KBM-7 (cell line): ENCODE measurements at regions not wholly inside any gene's neighbourhood (a gene's known extent, or its start where the extent isn't known, plus 50 kb on each side); places are given as distances from the start of the nearest gene placed in this dataset.
"Not testable (repeated sequence)": the region's sequence is repeated elsewhere in the genome, so short reads cannot be mapped to it uniquely, and the experiment has no call there.

Source experiments
- DNase-seq: peaks from one replicate; pipeline ENCODE4 v3.0.0-alpha.2; 2015
- in situ Hi-C: fragments of 300-500 bp; cut with MboI; formaldehyde crosslinking; loops from 2 replicates; pipeline ENCODE4 v1.14.3; 2020; ENCODE audit warnings: low sequenced_read_pairs, low pct_unique_long_range_greater_than_20kb, mixed read lengths

GRCh38 chr19:28687296-28687695 lies 525.7 kb downstream of the UQCRFS1 start:
- no peak for DNase-seq
- in situ Hi-C loops = no loop called here

GRCh38 chr19:28686756-28687155 lies 526.2 kb downstream of the UQCRFS1 start:
- peak; percentile 75 for DNase-seq
- in situ Hi-C loops = no loop called here

- in situ Hi-C loops = no loop called here
- peak; percentile 40 for DNase-seq
Observed at GRCh38 chr19:28685802-28686201, 527.1 kb downstream of the UQCRFS1 start.

GRCh38 chr19:28685077-28685476 lies 527.9 kb downstream of the UQCRFS1 start:
- in situ Hi-C loops, DNase-seq: not testable (repeated sequence)

GRCh38 chr19:28680111-28680510 lies 532.8 kb downstream of the UQCRFS1 start:
- in situ Hi-C loops = no loop called here
- DNase-seq = no peak

- in situ Hi-C loops = no loop called here
- no peak for DNase-seq
Observed at GRCh38 chr19:28670836-28671235, 542.1 kb downstream of the UQCRFS1 start.

- in situ Hi-C loops = no loop called here
- no peak for DNase-seq
Observed at GRCh38 chr19:28669804-28670203, 543.1 kb downstream of the UQCRFS1 start.

- no peak for DNase-seq
- in situ Hi-C loops = no loop called here
Observed at GRCh38 chr19:28667348-28667977, 545.5 kb downstream of the UQCRFS1 start.

- DNase-seq = no peak
- in situ Hi-C loops = no loop called here
Observed at GRCh38 chr19:28665748-28666147, 547.2 kb downstream of the UQCRFS1 start.

GRCh38 chr19:28656644-28657043 lies 556.3 kb downstream of the UQCRFS1 start:
- no peak for DNase-seq
- in situ Hi-C loops = no loop called here

GRCh38 chr19:28655054-28655453 lies 557.9 kb downstream of the UQCRFS1 start:
- no peak for DNase-seq
- in situ Hi-C loops = no loop called here

GRCh38 chr19:28652765-28653164 lies 560.2 kb downstream of the UQCRFS1 start:
- in situ Hi-C loops = no loop called here
- DNase-seq = no peak

- in situ Hi-C loops = no loop called here
Observed at GRCh38 chr19:28646629-28647028, 566.3 kb downstream of the UQCRFS1 start.

GRCh38 chr19:28644169-28644775 lies 568.7 kb downstream of the UQCRFS1 start:
- in situ Hi-C loops = no loop called here
- DNase-seq = no peak

More at GRCh38 chr19:28646629-28647028, 566.3 kb downstream of the UQCRFS1 start:
- no peak for DNase-seq

- in situ Hi-C loops = no loop called here
- no peak for DNase-seq
Observed at GRCh38 chr19:28642787-28643683, 569.9 kb downstream of the UQCRFS1 start.

GRCh38 chr19:28641395-28641794 lies 571.6 kb downstream of the UQCRFS1 start:
- in situ Hi-C loops = no loop called here

GRCh38 chr19:28640506-28640905 lies 572.4 kb downstream of the UQCRFS1 start:
- in situ Hi-C loops = no loop called here
- DNase-seq = no peak

More at GRCh38 chr19:28641395-28641794, 571.6 kb downstream of the UQCRFS1 start:
- DNase-seq = no peak

- in situ Hi-C loops = no loop called here
- DNase-seq = no peak
Observed at GRCh38 chr19:28638445-28638844, 574.5 kb downstream of the UQCRFS1 start.

- in situ Hi-C loops = no loop called here
- no peak for DNase-seq
Observed at GRCh38 chr19:28636706-28637105, 576.2 kb downstream of the UQCRFS1 start.

GRCh38 chr19:28636016-28636629 lies 576.8 kb downstream of the UQCRFS1 start:
- in situ Hi-C loops = no loop called here
- DNase-seq = no peak
